Ureter (tissue), 1 donor: ENCODE measurements at regions not wholly inside any gene's neighbourhood (a gene's known extent, or its start where the extent isn't known, plus 50 kb on each side); places are given as distances from the start of the nearest gene placed in this dataset.

Experiments used
- DNase-seq: peaks from one replicate; pipeline ENCODE4 v3.0.0-alpha.2; 2020; ENCODE audit warnings: low spot score
- donor health status: DM: yes; HTN: yes; CAD: no.

- no peak for DNase-seq
Observed at GRCh38 chr17:63338272-63338671, 107.8 kb downstream of the CYB561 start.

- DNase-seq = no peak
Observed at GRCh38 chr17:63341276-63341675, 104.8 kb downstream of the CYB561 start.

GRCh38 chr17:63344383-63344782 lies 101.7 kb downstream of the CYB561 start:
- no peak for DNase-seq

- no peak for DNase-seq
Observed at GRCh38 chr17:63345611-63346010, 100.5 kb downstream of the CYB561 start.

GRCh38 chr17:63347475-63347874 lies 98.6 kb downstream of the CYB561 start:
- DNase-seq = no peak

- DNase-seq = no peak
Observed at GRCh38 chr17:63349478-63350000, 96.6 kb downstream of the CYB561 start.

- no peak for DNase-seq
Observed at GRCh38 chr17:63350364-63350763, 95.7 kb downstream of the CYB561 start.

GRCh38 chr17:63354256-63354655 lies 91.8 kb downstream of the CYB561 start:
- no peak for DNase-seq

- DNase-seq = no peak
Observed at GRCh38 chr17:63356337-63356757, 89.8 kb downstream of the CYB561 start.

- no peak for DNase-seq
Observed at GRCh38 chr17:63358111-63358839, 87.8 kb downstream of the CYB561 start.

- no peak for DNase-seq
Observed at GRCh38 chr17:63358956-63359355, 87.2 kb downstream of the CYB561 start.

- no peak for DNase-seq
Observed at GRCh38 chr17:63361182-63361581, 84.9 kb downstream of the CYB561 start.

- DNase-seq = no peak
Observed at GRCh38 chr17:63362115-63362514, 84.0 kb downstream of the CYB561 start.

- no peak for DNase-seq
Observed at GRCh38 chr17:63364387-63364786, 81.7 kb downstream of the CYB561 start.

- no peak for DNase-seq
Observed at GRCh38 chr17:63364944-63365343, 81.2 kb downstream of the CYB561 start.

- no peak for DNase-seq
Observed at GRCh38 chr17:63365366-63366240, 80.5 kb downstream of the CYB561 start.

- no peak for DNase-seq
Observed at GRCh38 chr17:63366241-63366566, 79.9 kb downstream of the CYB561 start.

GRCh38 chr17:63369233-63369632 lies 76.9 kb downstream of the CYB561 start:
- no peak for DNase-seq

GRCh38 chr17:63370696-63371095 lies 75.4 kb downstream of the CYB561 start:
- no peak for DNase-seq

- DNase-seq = no peak
Observed at GRCh38 chr17:63376949-63377348, 69.2 kb downstream of the CYB561 start.

GRCh38 chr17:63378411-63379375 lies 67.4 kb downstream of the CYB561 start:
- DNase-seq = no peak

GRCh38 chr17:63379636-63380035 lies 66.5 kb downstream of the CYB561 start:
- no peak for DNase-seq
